NCI-H1048 (cell line): ENCODE measurements at regions not wholly inside any gene's neighbourhood (a gene's known extent, or its start where the extent isn't known, plus 50 kb on each side); places are given as distances from the start of the nearest gene placed in this dataset.
"Not testable (repeated sequence)": the region's sequence is repeated elsewhere in the genome, so short reads cannot be mapped to it uniquely, and the experiment has no call there.

ENCODE experiments used
- DNase-seq: peaks from one replicate; lab custom pipeline; 2025; lab: John Stamatoyannopoulos, UW

GRCh38 chr12:17097674-17098073, 491.7 kb upstream of the LMO3 start:
- DNase-seq, result no peak

- no peak for DNase-seq
Measured at GRCh38 chr12:17084831-17085230, 478.9 kb upstream of the LMO3 start.

- DNase-seq, result no peak
Measured at GRCh38 chr12:17079251-17079909, 473.4 kb upstream of the LMO3 start.

- DNase-seq, result no peak
Measured at GRCh38 chr12:17077594-17077993, 471.6 kb upstream of the LMO3 start.

GRCh38 chr12:17076811-17077210, 470.8 kb upstream of the LMO3 start:
- DNase-seq, result no peak

GRCh38 chr12:17076028-17076744, 470.2 kb upstream of the LMO3 start:
- DNase-seq, result no peak

GRCh38 chr12:17064834-17065233, 458.9 kb upstream of the LMO3 start:
- no peak for DNase-seq

- DNase-seq, result no peak
Measured at GRCh38 chr12:17062267-17063036, 456.5 kb upstream of the LMO3 start.

GRCh38 chr12:17060260-17060659, 454.3 kb upstream of the LMO3 start:
- no peak for DNase-seq

- DNase-seq, result no peak
Measured at GRCh38 chr12:17056546-17056945, 450.6 kb upstream of the LMO3 start.

- no peak for DNase-seq
Measured at GRCh38 chr12:17038923-17039322, 433.0 kb upstream of the LMO3 start.

GRCh38 chr12:17035372-17035771, 429.4 kb upstream of the LMO3 start:
- DNase-seq, result no peak

- no peak for DNase-seq
Measured at GRCh38 chr12:17030338-17030737, 424.4 kb upstream of the LMO3 start.

GRCh38 chr12:17028348-17028747, 422.4 kb upstream of the LMO3 start:
- DNase-seq, result no peak

GRCh38 chr12:17025424-17025823, 419.5 kb upstream of the LMO3 start:
- not testable (repeated sequence) for DNase-seq

GRCh38 chr12:17020765-17021164, 414.8 kb upstream of the LMO3 start:
- DNase-seq, result peak; percentile 45

- DNase-seq, result no peak
Measured at GRCh38 chr12:17017402-17017801, 411.4 kb upstream of the LMO3 start.

- DNase-seq, result no peak
Measured at GRCh38 chr12:17016116-17016864, 410.3 kb upstream of the LMO3 start.

- no peak for DNase-seq
Measured at GRCh38 chr12:17015501-17015900, 409.5 kb upstream of the LMO3 start.

- DNase-seq, result not testable (repeated sequence)
Measured at GRCh38 chr12:17007442-17008040, 401.6 kb upstream of the LMO3 start.

- DNase-seq, result not testable (repeated sequence)
Measured at GRCh38 chr12:16998538-16998937, 392.6 kb upstream of the LMO3 start.

GRCh38 chr12:16984484-16984883, 378.5 kb upstream of the LMO3 start:
- DNase-seq, result no peak
